H7 (cell line): ENCODE measurements at regions not wholly inside any gene's neighbourhood (a gene's known extent, or its start where the extent isn't known, plus 50 kb on each side); places are given as distances from the start of the nearest gene placed in this dataset.
A peak's percentile ranks its signal among the peaks of the same experiment; 100 is the strongest.
"Not testable (repeated sequence)": the region's sequence is repeated elsewhere in the genome, so short reads cannot be mapped to it uniquely, and the experiment has no call there.

Experiments used
- DNase-seq: peaks from one replicate; pipeline ENCODE4 v3.0.0; 2012
- H3K27me3 ChIP-seq: 2 replicates; pipeline ENCODE4 v1.6.0; 2011; ENCODE audit warnings: mild to moderate bottlenecking, low read length; ENCODE audit not compliant: control insufficient read depth, insufficient read depth
- H3K36me3 ChIP-seq: replicated peaks from 2 replicates; pipeline ENCODE4 v1.5.1; 2011; ENCODE audit warnings: low read length; ENCODE audit not compliant: control insufficient read depth, insufficient read depth
- H3K4me3 ChIP-seq: 2 replicates; pipeline ENCODE4 v1.5.1; 2011; ENCODE audit warnings: low read depth, mild to moderate bottlenecking, control low read depth, low read length, moderate library complexity; ENCODE audit not compliant: insufficient read depth

DNA sequence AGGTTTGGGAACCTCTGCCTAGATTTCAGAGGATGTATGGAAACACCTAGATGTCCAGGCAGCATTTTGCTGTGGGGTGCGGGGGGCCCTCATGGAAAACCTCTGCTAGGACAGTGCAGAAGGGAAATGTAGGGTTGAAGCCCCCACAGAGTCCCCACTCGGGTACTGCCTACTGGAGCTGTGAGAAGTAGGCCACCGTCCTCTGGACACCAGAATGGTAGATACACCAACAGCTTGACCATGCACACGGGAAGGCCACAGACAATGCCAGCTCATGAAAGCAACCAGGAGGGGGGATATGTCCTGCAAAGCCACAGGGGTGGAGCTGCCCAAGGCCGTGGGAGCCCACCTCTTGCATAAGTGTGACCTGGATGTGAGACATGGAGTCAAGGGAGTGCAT, 1336.5 kb downstream of the SPATA31A7 start:
- not testable (repeated sequence) for H3K27me3 ChIP-seq, H3K4me3 ChIP-seq, DNase-seq, H3K36me3 ChIP-seq

DNA sequence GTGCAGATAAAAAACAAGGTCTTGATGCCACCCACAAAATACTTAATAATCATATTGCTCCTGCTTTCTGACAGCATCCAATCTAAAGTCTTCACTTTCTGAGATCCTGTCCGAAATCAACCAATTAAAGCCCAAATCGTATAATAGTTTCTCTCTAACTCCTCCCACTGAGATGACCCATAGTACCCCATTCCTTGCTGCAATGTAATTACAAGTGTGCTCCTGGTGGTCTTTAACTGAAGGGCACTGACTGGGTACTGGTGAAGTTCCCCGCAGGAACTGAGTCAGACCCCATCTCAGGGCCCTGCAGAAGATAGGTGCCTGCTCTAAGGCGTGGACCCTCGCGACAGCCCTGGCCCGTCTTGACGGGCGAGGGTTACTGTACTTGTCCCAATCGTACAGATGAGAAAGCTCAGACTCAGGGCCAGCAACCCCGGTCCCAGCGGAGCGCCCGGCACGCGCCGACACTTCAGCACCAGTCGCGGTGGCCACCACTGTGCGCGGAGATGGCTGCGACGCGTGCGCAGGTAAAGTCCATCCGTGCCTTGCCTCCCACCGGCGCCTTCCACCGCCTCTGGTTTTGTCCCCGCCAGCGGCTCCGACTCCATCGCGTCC, 1342.4 kb downstream of the SPATA31A7 start:
- not testable (repeated sequence) for H3K27me3 ChIP-seq, DNase-seq, H3K36me3 ChIP-seq
- H3K4me3 ChIP-seq, result peak overlapping the region; percentile 24; the same call in 1 of the 2 replicates

DNA sequence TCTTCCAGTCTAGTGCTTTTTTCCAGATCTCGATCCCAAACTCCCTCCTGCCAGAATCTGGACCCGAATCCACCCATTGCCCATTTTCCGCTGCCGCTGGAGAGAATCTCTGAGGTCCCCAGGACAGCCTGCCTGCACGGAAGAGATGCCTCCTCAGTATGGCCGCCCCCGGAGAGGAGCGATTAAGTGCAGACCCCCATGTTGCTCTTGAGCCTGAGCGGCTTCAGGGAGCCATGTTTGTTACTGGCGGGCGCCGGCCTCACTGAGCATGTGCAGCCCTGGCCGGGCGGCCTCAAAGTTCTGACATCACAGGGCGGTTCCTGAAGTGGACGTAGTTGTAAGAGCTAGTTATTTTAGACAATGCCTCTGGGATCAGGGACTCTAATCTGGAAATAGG, 1342.9 kb downstream of the SPATA31A7 start:
- H3K4me3 ChIP-seq, result peak overlapping the region; percentile 20
- H3K27me3 ChIP-seq, DNase-seq, H3K36me3 ChIP-seq: not testable (repeated sequence)

DNA sequence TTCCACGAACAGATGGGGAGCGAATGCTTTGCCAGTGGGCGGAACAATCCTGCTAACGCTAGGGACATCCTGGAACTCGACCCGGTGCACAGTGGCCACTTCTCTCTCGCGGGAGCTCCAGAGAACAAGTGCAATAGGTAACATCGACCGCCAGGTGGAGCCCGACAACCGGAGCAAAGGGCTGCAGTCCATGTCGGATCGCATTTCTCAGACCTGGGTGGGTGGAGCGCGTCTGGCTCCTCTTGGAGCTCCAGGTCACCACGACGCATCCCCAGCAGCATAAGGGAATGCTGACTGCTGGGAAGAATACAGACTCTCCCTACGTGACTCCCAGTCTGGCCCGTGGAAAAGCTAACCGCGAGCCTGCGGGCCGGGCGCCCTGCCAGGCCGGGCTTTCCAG, 1360.7 kb downstream of the SPATA31A7 start:
- not testable (repeated sequence) for DNase-seq

DNA sequence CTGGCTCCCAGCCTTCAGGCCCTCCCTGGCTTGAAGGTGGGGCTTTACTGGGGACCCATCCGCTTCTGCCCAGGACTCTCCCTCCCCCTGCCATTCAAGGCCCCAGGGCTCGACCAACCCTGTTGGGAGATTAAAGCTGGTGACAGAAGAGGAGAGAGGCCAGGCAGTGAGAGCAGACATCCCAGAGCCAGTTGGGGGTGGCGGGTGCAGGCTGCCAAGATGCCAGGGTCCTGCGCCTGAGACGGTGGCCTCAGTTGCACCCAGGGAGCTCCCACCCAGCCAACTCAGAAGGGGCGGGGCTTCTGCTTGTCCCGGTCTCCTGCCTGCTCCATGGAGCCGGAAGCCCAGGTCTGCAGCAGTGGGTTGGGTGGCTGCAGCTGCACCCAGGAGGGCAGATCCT, 1370.8 kb downstream of the SPATA31A7 start:
- H3K27me3 ChIP-seq, result not testable (repeated sequence)

More for the DNA sequence above, 1360.7 kb downstream of the SPATA31A7 start:
- not testable (repeated sequence) for H3K27me3 ChIP-seq, H3K4me3 ChIP-seq, H3K36me3 ChIP-seq

DNA sequence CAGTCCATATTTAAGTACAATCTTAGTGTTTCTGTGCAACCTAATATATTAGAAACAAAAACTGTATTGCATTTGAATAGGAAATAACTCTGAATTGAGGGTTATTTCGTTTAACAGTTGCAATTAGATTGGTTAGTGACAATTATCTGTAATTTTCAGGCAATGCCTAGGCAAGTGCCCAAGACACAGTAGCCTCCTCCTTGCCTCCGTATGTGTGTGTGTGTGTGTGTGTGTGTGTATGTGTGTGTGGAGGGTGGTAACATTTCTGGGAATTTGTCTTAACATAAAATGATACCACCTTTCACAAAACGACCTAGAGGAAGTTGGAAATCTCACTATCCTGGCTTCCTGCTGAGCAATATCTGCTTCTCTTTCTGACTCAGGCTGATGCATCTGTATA, 1375.3 kb downstream of the SPATA31A7 start:
- not testable (repeated sequence) for H3K27me3 ChIP-seq, DNase-seq, H3K36me3 ChIP-seq, H3K4me3 ChIP-seq

More for the DNA sequence above, 1370.8 kb downstream of the SPATA31A7 start:
- not testable (repeated sequence) for H3K4me3 ChIP-seq, H3K36me3 ChIP-seq, DNase-seq

DNA sequence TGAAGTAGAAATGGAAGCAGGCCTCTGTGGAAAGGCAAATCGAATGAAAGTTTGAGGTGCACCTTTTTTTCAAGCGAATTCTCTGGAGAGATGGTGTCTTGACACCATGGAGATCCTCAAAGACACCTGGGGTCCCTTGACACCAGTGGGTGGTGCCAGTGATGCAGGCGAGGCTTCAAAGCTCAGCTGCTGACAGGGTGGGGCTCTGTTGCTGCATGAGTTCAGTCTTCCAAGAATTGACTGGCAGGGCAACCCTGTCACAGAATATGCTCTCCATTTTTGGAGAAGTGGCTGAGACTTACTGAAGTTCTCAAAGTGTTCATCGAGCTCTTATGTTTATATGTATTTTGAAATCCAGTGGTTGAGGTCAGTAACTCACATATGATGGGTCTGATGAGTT, 1376.6 kb downstream of the SPATA31A7 start:
- H3K4me3 ChIP-seq, H3K27me3 ChIP-seq, H3K36me3 ChIP-seq, DNase-seq: not testable (repeated sequence)

DNA sequence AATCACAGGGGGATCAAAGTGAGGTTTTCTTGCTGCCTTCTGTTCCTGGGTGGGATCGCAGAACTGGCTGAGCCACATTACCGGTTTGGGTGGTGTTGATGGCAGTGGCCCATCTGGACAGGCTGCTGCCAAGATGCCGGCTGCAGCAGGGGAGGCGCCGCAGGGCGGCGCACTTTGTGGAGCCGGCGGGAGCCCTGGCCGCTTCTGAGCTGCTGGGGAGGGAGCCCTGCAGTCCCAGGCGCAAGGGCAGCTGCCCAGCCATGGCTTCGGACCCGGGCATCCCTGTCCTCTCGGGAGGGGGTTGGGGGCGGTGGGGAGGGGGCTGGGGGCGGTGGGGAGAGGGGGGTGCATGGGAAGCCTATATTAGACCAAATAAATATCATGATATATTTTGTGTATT, 1407.3 kb downstream of the SPATA31A7 start:
- not testable (repeated sequence) for H3K36me3 ChIP-seq, DNase-seq, H3K27me3 ChIP-seq, H3K4me3 ChIP-seq
